H9 (cell line): ENCODE measurements at regions not wholly inside any gene's neighbourhood (a gene's known extent, or its start where the extent isn't known, plus 50 kb on each side); places are given as distances from the start of the nearest gene placed in this dataset.

ENCODE experiments used
- DNase-seq: peaks from one replicate; pipeline ENCODE4 v3.0.0-alpha.2; 2017
- H2AFZ ChIP-seq: one replicate; pipeline ENCODE4 v1.6.1; 2013; ENCODE audit warnings: mild to moderate bottlenecking, low read length, control low read depth, moderate library complexity
- H2AK5ac ChIP-seq: 2 replicates; pipeline ENCODE4 v1.6.1; 2013; ENCODE audit warnings: low read length, control low read depth, mixed read lengths; ENCODE audit not compliant: insufficient read length
- H2BK120ac ChIP-seq: one replicate; pipeline ENCODE4 v1.6.1; 2013; ENCODE audit warnings: low read depth, mild to moderate bottlenecking, low read length, control low read depth, inconsistent platforms; ENCODE audit not compliant: poor library complexity, severe bottlenecking
- H2BK12ac ChIP-seq: 2 replicates; pipeline ENCODE4 v1.6.1; 2013; ENCODE audit warnings: low read length, control low read depth, mixed read lengths, low read depth; ENCODE audit not compliant: insufficient read length
- H2BK15ac ChIP-seq: 2 replicates; pipeline ENCODE4 v1.6.1; 2013; ENCODE audit warnings: low read depth, low read length, control low read depth
- H2BK20ac ChIP-seq: one replicate; pipeline ENCODE4 v1.6.1; 2013; ENCODE audit warnings: low read depth, mild to moderate bottlenecking, low read length, control low read depth, inconsistent platforms; ENCODE audit not compliant: poor library complexity, severe bottlenecking
- H2BK5ac ChIP-seq: 2 replicates; pipeline ENCODE4 v1.6.1; 2013; ENCODE audit warnings: low read length, control low read depth, mixed read lengths; ENCODE audit not compliant: insufficient read length
- H3K14ac ChIP-seq: 2 replicates; pipeline ENCODE4 v1.6.1; 2013; ENCODE audit warnings: low read length, control low read depth; ENCODE audit not compliant: insufficient read depth
- H3K18ac ChIP-seq: 2 replicates; pipeline ENCODE4 v1.6.1; 2013; ENCODE audit warnings: low read depth, mild to moderate bottlenecking, mixed read lengths, low read length, control low read depth; ENCODE audit not compliant: insufficient read length
- H3K23ac ChIP-seq: 2 replicates; pipeline ENCODE4 v1.6.1; 2013; ENCODE audit warnings: low read length, control low read depth, mixed read lengths, low read depth; ENCODE audit not compliant: insufficient read length
- H3K23me2 ChIP-seq: 2 replicates; pipeline ENCODE4 v1.6.1; 2013; ENCODE audit warnings: low read depth, mild to moderate bottlenecking, mixed read lengths, low read length, control low read depth; ENCODE audit not compliant: insufficient read length, poor library complexity, severe bottlenecking
- H3K27ac ChIP-seq: 2 replicates; pipeline ENCODE4 v1.5.1; 2013; ENCODE audit warnings: low read length, control low read depth, mixed read lengths, low read depth; ENCODE audit not compliant: insufficient read length
- H3K27me3 ChIP-seq: 2 replicates; pipeline ENCODE4 v1.6.1; 2013; ENCODE audit warnings: low read length, control low read depth, inconsistent platforms; ENCODE audit not compliant: insufficient read depth
- H3K4ac ChIP-seq: 2 replicates; pipeline ENCODE4 v1.6.1; 2013; ENCODE audit warnings: low read depth, mild to moderate bottlenecking, control low read depth, inconsistent platforms, low read length, moderate library complexity
- H3K4me1 ChIP-seq: 2 replicates; pipeline ENCODE4 v1.6.1; 2013; ENCODE audit warnings: low read length, control low read depth, inconsistent platforms; ENCODE audit not compliant: insufficient read depth
- H3K4me2 ChIP-seq: 2 replicates; pipeline ENCODE4 v1.6.1; 2013; ENCODE audit warnings: low read length, control low read depth, mixed read lengths; ENCODE audit not compliant: insufficient read length, insufficient read depth
- H3K56ac ChIP-seq: 2 replicates; pipeline ENCODE4 v1.6.1; 2013; ENCODE audit warnings: low read depth, mild to moderate bottlenecking, mixed read lengths, low read length, control low read depth; ENCODE audit not compliant: insufficient read length
- H3K79me1 ChIP-seq: 2 replicates; pipeline ENCODE4 v1.6.1; 2013; ENCODE audit warnings: low read depth, mild to moderate bottlenecking, moderate library complexity, low read length, control low read depth, inconsistent platforms; ENCODE audit not compliant: insufficient read depth, poor library complexity, severe bottlenecking
- H3K79me2 ChIP-seq: 2 replicates; pipeline ENCODE4 v1.6.1; 2013; ENCODE audit warnings: low read length, control low read depth, inconsistent platforms; ENCODE audit not compliant: insufficient read depth
- H3K9ac ChIP-seq: 2 replicates; pipeline ENCODE4 v1.6.1; 2013; ENCODE audit warnings: low read length, control low read depth, mixed read lengths; ENCODE audit not compliant: insufficient read length; ENCODE audit errors: extremely low read depth
- H3K9me3 ChIP-seq: one replicate; pipeline ENCODE4 v1.6.1; 2013; ENCODE audit warnings: low read depth, low read length, inconsistent platforms; ENCODE audit not compliant: control insufficient read depth
- H3T11ph ChIP-seq: one replicate; pipeline ENCODE4 v1.6.1; 2013; ENCODE audit warnings: mild to moderate bottlenecking, low read length, control low read depth, inconsistent platforms
- H4K20me1 ChIP-seq: one replicate; pipeline ENCODE4 v1.6.1; 2013; ENCODE audit not compliant: control insufficient read depth, insufficient read length, insufficient read depth
- H4K5ac ChIP-seq: 2 replicates; pipeline ENCODE4 v1.6.1; 2013; ENCODE audit warnings: low read depth, mild to moderate bottlenecking, mixed read lengths, low read length, control low read depth; ENCODE audit not compliant: insufficient read length
- H4K8ac ChIP-seq: replicated peaks from 2 replicates; pipeline ENCODE4 v1.6.1; 2013; ENCODE audit warnings: low read length, control low read depth, mixed read lengths, low read depth; ENCODE audit not compliant: insufficient read length
- H4K91ac ChIP-seq: 2 replicates; pipeline ENCODE4 v1.6.1; 2013; ENCODE audit warnings: low read depth, mild to moderate bottlenecking, moderate library complexity, mixed read lengths, low read length, control low read depth; ENCODE audit not compliant: insufficient read length
- H3K27ac Mint-ChIP-seq, 3 experiments: 2 replicates in 2 of 3; 3 replicates in 1 of 3; pipeline ENCODE4 v1.8.0; 2020 to 2021; ENCODE audit warnings: mixed read lengths in 3 of 3, mild to moderate bottlenecking in 1 of 3, moderate library complexity in 1 of 3
- H3K27me3 Mint-ChIP-seq: 2 replicates; pipeline ENCODE4 v1.8.0; 2021; ENCODE audit warnings: low read depth, mild to moderate bottlenecking, moderate library complexity, mixed read lengths
- H3K36me3 Mint-ChIP-seq, 3 experiments: 2 replicates in 2 of 3; 3 replicates in 1 of 3; pipeline ENCODE4 v1.8.0; 2020 to 2021; ENCODE audit warnings: low read depth in 3 of 3, mixed read lengths in 3 of 3; ENCODE audit not compliant: insufficient read depth in 1 of 3
- H3K4me1 Mint-ChIP-seq, 2 experiments: 2 replicates each; pipeline ENCODE4 v1.8.0; 2020; ENCODE audit warnings: mixed read lengths in 2 of 2
- H3K4me3 Mint-ChIP-seq, 2 experiments: 2 replicates in 1 of 2; 3 replicates in 1 of 2; pipeline ENCODE4 v1.8.0; 2020 to 2021; ENCODE audit warnings: mild to moderate bottlenecking in 2 of 2, mixed read lengths in 2 of 2, moderate library complexity in 1 of 2
- H3K9me3 Mint-ChIP-seq, 2 experiments: 2 replicates in 1 of 2; 3 replicates in 1 of 2; pipeline ENCODE4 v1.8.0; 2020; ENCODE audit warnings: mild to moderate bottlenecking in 2 of 2, mixed read lengths in 2 of 2, moderate library complexity in 1 of 2
- CTCF ChIP-seq: fragments of 200-600 bp; sonication (generic); conservative IDR thresholded peaks from 3 replicates; pipeline ENCODE4 v1.8.0; 2021; ENCODE audit warnings: antibody characterized with exemption, mild to moderate bottlenecking
- WGBS: extraction: QIAGEN DNeasy Blood & Tissue Kit; methylation state at CpG from one replicate; pipeline ENCODE4 v1.1.7; 2013; ENCODE audit warnings: missing lambda C conversion rate, low lambda C conversion rate, mixed read lengths; ENCODE audit not compliant: insufficient read length; ENCODE audit errors: extremely low coverage; 5-methylcytosine and 5-hydroxymethylcytosine counted together

GRCh38 chr17:14953405-14953804, 311.7 kb downstream of the PMP22 start:
- H4K5ac ChIP-seq = no peak overlapping the region
- H3K23me2 ChIP-seq = no peaks in the 10 kb centered on the region
- H3T11ph ChIP-seq = no peak overlapping the region
- no peaks in the 10 kb centered on the region for H3K27me3 ChIP-seq
- no CpG with 5 or more reads among the region's 5 CpGs for WGBS
- H3K4ac ChIP-seq = no peak overlapping the region
- no peak overlapping the region for H3K14ac ChIP-seq
- no peak overlapping the region for H3K4me2 ChIP-seq
- no peak overlapping the region for H2BK20ac ChIP-seq
- H4K20me1 ChIP-seq = no peaks in the 10 kb centered on the region
- no peak overlapping the region for H4K8ac ChIP-seq
- Mint-ChIP-seq H3K4me1 (no peaks in the 10 kb centered on the region), H3K27ac (no peak overlapping the region), H3K27me3 (no peaks in the 10 kb centered on the region; the same call in 1 of the 2 replicates), H3K36me3 (no peaks in the 10 kb centered on the region; a peak in 1 of 7 replicates), H3K4me3 (no peak overlapping the region), H3K9me3 (no peaks in the 10 kb centered on the region)
- no peak for TF ChIP-seq CTCF
- H2BK12ac ChIP-seq = no peak overlapping the region
- no peak overlapping the region for H2AFZ ChIP-seq
- no peak overlapping the region for H4K91ac ChIP-seq
- H2BK15ac ChIP-seq = no peak overlapping the region
- H3K18ac ChIP-seq = no peak overlapping the region
- no peak for DNase-seq
- no peak overlapping the region for H2AK5ac ChIP-seq
- no peak overlapping the region for H3K23ac ChIP-seq
- no peak overlapping the region for H2BK120ac ChIP-seq
- no peaks in the 10 kb centered on the region for H3K9me3 ChIP-seq
- H3K9ac ChIP-seq = no peak overlapping the region
- no peaks in the 10 kb centered on the region for H3K79me1 ChIP-seq
- H3K27ac ChIP-seq = no peak overlapping the region
- H3K56ac ChIP-seq = no peak overlapping the region
- H3K4me1 ChIP-seq = no peaks in the 10 kb centered on the region
- no peaks in the 10 kb centered on the region for H3K79me2 ChIP-seq
- H2BK5ac ChIP-seq = no peak overlapping the region
